GM18507 (cell line): ENCODE measurements at regions not wholly inside any gene's neighbourhood (a gene's known extent, or its start where the extent isn't known, plus 50 kb on each side); places are given as distances from the start of the nearest gene placed in this dataset.

Experiments used
- DNase-seq: peaks from one replicate; pipeline ENCODE4 v3.0.0; 2011; ENCODE audit warnings: low read depth; ENCODE audit not compliant: insufficient read length; ENCODE audit errors: extremely low spot score
- FAIRE-seq: peaks from 2 replicates; lab custom pipeline; 2011; peaks lifted over from hg19 to GRCh38; lab: Jason Lieb, UNC

DNA sequence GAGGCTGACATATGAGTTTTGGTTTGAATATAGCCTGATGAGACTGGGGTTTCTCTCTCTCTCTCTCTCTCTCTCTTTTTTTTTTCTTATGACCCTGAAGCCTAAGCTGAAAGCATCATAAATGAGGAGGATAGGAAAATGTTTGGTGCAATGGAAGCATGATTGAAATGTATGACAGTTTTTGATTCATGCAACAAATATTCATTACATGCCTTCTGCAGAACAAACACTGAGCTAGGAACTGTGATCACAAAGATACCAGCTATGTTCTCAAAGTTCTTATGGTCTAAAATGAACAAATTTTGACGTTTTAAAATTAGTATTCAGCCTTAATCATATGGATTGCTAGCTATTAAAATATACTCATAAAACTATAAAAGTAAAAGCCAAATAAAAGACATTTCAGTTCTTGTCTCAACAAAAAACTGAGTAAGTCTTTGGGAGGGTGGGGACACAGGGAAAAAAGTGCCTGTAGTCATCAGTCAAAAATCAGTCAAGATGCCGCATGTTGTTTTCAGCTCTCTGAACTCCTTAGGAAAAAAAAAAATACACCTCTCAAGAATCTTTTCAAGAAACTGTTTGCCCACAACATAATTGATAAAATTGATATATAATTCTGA lies 57.2 kb downstream of the NKX6-1 start:
- no peak for DNase-seq
- FAIRE-seq = no peak

DNA sequence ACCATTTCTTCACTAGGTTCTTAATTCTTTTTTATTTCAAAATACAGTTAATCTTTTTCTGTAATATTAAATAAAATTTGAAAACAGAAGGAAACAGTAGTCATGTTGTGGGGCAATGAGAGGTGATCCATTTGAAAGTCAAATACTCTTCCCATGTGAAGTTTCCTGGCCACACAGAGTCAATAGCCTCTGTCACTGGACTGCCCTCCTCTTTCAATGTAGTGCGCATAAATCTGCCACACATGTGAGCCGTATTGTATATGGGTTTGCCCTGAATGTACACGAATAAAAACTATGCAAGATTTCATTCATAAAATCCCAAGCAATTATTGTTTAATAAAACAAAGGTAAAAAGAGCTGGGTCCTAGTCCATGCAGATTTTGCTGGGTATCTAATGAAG lies 59.1 kb downstream of the NKX6-1 start:
- FAIRE-seq (no peak), DNase-seq (no peak)

DNA sequence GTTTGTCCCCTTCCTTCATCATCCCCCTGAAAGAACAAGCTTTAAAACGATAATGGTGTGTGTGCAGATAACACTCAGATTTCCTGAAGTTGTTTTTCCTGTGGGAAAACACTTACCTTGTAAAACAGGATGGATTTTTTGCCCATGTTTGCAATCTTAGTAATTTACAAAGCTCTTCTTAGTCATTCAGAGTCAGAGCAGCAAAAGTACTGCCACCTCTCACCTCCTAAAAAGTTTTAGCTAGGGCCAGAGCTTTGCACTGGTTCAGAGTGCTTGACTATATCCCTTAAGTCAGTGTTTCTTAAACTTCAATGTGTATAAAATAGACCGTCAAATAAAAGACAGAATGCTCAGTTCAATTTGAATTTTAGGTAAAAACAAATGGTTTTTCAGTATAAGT lies 62.3 kb downstream of the NKX6-1 start:
- FAIRE-seq (no peak), DNase-seq (no peak)

DNA sequence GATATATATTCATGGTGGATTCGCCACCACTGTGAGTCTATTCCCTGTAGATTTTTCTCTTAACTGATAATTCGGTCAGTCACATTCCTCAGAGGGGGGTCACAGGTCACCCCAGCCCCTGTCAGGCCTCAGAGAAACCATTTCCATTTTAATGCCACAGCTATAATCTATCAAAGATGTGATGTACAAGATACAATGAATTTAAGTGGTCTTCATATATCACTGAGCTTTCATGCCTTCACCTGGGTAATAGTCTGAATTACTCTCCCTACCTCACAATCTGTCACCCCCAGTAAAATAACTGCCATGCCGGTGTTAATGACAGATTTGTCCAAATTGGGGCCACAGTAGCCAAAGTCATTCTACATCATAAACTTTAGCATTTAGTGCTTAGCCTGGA lies 64.7 kb downstream of the NKX6-1 start:
- no peak for DNase-seq
- FAIRE-seq = no peak

DNA sequence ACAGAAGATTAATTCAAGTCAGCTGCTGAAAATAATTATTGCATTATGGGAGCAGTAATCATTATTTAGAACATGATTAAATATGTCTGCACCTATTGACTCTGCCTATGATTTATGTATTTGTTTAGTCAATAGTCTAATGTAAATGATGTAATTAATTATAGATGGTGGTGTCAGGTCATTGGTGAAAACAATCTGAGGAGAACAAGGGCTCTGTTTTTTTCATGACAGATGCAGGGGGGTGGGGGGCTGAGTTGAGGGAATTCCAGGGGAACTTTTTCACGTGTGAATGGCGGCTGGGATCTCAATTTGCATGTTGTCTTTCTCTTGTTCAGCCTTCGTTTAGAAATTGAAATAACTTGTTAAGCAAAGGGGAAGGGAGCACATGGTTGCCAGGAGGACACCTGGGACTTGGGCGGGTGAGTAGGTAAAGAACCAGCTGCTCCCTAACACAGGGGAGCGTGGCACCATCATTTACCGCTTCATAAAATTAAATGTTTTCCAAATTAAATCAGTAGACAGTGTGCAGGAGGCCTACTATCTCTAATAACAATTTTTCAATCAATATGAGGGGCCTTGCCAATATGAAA lies 65.4 kb downstream of the NKX6-1 start:
- DNase-seq (no peak), FAIRE-seq (no peak)

DNA sequence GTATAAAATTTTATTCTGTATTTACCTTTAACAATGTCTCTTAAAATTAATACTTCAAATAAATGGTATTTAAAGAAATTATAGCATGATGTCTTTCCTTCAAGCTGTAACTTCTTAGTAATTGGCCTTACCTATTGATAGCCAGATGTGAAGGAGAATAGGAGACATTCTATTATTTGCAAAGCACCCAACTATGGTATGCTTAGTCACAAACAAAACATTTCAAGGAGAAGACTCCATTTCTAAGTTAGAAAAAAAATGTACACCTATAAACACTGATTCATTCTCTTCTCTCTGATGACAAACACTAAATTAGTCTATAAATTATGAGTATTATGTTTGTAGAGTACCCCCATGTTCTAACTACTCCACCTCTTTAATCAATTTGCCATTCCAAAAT lies 66.4 kb downstream of the NKX6-1 start:
- FAIRE-seq = no peak

DNA sequence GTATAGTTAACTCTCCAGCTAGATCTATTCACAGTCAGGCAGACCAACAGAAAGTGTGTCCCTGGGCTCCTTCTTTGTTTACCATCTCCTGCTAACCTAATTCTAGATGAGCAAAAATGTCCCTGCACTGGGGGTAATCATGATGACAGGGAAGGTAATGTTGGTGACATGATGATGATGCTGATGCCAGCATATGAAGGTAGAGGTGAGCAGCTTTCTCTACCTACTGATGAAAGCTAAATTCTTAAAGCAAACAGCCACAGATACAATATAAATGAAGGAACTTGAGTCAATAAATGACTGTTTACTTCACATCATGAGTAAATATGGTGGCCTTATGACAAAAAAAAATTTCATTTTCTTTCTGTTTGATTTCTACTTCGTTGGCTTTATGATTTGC lies 78.5 kb downstream of the NKX6-1 start:
- DNase-seq (no peak), FAIRE-seq (no peak)

More for the DNA sequence above, 66.4 kb downstream of the NKX6-1 start:
- DNase-seq = no peak

DNA sequence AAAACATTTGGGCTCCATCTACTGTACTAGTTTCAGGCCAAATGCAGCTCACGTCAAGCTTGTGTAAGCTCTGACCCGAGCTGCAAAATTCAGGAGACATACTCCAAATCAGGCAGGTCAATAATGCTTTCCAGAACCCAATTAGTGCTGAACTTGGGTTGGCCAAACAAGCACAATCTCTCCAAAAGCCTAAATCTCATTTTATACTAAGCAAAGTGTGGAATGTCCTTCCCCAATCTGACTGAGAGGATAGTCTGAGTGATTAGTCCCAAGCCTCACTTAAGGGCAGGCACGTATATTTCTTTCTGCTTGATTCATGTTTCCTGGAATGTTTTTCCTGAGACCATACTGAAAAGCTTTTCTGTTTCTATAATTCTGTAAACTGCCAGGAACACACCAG lies 79.9 kb downstream of the NKX6-1 start:
- FAIRE-seq = no peak
- no peak for DNase-seq

DNA sequence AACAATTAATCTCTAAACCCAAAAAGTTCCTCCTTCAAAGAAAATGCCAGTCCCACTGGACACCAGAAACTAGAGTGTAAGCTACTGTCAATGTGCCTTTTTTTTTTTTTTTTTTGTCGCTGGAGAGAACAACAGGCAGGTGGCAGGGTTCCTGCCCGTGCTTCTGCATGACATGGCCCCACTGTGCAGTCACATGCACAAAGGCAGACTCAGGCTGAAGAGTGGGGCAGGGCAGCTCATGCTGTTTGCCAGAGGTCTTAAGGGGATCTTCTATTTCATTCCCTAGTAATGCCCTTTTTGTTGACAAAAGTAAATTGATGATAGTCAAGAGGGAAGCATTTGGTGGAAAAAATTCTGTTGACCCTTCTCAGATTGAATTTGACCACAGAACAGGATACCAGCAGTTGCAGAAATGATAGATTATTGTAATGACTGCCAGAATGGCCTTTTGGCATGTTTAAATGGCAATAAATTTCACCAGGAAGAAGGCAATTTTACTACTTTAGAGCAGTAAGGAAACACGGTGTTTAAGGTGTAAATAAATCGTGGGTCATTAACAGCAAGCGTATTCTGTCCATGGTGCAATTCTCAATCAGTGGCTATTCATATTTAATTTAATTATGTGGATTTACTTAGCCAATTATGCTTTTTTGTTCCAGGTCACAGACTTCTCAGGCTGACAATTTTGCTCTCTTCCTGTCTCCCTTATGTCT lies 80.9 kb downstream of the NKX6-1 start:
- FAIRE-seq = no peak
- no peak for DNase-seq

DNA sequence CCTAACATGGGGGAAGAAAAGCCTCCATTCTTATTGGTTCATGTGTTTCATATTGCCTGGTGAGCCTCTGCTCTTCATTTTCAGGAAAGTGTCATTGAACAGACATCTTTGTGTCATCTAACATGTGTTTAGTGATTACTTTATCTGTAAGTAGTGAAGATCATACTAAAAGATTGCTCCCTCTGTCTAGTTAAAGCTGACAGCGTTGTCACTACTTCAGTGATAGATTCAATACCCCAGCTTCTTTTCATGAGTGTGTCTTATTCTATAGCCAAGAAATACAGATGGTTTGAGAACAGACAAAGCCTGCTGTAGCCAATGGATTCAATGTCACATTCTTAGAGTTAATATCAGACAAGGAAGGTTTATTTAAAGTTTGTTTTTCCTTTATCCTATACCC lies 85.1 kb downstream of the NKX6-1 start:
- FAIRE-seq = no peak
- no peak for DNase-seq

DNA sequence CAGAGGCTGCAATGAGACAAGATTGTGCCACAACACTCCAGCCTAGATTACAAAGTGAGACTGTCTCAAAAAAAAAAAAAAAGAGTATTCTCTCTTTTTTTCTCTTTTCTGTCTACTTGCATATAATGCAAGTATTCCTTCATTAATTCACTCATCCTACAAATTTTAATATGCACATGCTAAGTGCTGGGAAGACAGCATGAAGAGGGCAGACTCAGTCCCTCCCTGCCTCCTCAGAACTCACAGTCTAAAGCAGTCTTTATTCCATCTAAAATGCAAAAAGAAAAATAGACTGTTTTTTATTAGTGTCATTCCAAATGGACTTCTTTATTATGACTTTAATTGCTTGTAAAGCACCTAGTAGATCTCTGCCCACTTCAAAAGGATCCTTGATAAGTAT lies 85.6 kb downstream of the NKX6-1 start:
- DNase-seq (no peak), FAIRE-seq (no peak)

DNA sequence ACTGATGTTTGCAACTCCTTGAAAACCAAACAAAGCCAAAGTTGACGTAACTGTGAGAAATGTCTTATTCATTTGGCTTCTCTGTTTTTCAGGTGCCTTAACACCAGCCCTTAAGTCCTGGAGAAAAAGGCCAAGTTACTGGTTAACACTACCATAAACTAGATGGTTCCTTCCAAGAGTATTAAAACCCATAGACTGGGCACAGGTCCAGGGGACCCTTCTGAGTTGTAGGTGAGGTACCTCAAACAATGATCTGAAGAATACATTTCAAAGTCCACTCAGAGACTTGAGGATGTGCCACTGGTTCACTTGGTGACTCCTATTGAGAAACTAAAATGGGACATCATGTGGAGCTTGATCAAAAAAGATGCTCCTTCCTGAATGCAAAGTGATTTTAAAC lies 87.0 kb downstream of the NKX6-1 start:
- no peak for FAIRE-seq

DNA sequence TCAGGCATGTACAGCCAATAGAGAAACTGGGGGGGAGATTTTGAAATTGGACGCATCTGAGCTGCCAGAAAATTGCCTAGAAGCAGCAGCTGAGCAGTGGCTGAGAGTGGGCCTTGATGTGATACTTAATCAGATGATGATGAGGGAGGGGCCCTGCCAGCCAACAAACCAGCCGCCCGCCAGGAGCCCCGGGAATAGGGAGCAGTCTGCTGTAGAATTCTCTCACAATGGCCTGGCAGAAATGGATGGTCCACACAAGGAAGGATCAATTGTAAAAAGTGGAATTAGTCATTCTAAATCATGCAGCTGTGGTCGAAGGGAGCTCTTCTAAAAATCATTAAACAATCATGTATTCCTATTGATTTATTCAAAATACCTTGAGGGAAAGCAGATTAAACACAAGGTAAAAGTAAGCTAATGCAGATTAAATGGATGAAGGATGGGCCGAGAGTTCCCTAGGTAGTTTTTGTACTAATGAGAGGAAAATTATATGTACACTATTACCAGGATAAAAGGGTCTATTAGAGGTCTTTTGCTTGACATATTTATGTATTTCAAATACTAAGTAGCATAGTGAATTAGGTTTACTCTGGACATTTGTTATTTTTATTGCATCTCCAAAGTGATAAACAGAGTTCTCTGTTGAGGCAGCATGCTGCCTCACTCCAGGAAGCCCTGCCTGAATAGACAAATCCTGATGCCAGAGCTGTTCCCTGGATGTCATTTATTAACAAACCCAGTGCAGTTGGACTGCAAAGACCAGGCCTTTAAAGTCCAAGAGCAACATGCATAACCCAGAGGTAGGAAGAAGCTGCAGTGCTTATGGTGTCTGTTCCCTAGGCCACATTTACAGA lies 91.3 kb downstream of the NKX6-1 start:
- FAIRE-seq (no peak), DNase-seq (no peak)

More for the DNA sequence above, 87.0 kb downstream of the NKX6-1 start:
- DNase-seq = no peak

DNA sequence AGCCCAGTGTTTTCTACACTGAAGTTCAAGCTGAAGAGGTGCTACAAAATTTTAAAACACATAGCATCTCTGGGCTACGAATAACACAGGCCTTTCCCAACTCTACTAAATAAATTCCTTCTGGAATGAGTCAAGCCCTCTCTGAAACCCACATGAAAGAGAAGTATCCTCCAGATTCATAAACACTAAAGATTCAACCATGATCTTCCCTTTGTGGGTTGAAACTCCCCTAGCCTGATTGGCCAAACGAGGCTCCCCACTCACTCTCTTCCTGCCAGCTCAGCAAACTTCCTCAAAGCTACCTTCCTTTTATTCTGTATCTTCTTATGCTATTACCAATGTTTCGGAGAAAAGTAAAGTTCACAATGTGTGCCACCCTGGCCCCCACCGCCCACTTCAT lies 95.4 kb downstream of the NKX6-1 start:
- DNase-seq = no peak
- FAIRE-seq = no peak

DNA sequence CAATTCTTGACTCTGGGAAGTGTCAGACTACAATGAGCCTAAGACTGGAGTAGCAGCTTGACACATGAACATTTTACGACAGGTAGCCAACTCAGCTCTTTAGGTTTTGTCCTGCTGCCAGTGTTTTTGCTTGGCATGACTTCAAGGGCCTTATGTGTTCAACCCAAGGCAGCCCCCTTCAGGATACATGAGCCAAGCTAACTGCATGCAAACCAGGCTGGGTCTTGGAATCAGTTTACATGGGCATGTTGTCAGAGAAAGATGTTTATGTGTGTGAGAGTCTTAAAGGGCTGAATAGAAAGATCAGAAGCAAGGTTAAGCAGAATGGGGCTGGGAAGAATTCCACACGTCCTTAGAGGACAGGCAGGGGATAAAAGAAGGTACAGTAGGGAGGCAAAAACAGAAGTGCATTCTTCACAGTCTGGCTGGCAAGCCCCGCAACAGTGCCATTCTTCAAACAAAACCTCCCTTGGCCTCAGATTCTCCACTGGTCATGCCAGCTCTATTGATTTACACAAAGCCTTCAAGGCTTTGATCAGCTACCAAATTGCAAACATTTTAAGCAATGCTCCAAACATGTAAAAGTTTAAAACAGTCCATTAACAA lies 97.3 kb downstream of the NKX6-1 start:
- FAIRE-seq = no peak
- no peak for DNase-seq

DNA sequence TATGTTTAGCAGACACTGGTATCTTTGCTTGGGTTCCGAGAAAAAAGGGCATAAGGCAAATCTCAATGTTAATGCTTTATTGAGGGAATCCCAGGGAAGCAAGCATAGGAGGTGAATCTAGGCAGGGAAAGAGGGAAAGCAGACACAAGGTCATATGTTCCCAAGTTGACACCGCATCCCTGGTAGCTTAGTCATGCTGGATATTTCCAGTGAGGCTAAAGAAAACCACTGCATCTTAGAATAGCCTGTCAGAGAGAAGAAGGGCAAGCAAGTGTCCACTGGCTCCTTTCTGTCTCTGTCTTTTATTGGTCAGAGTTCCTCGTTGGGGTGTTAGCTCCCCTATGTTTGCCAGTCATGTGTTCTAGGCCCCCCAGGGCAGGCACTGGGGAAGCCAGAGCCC lies 104.7 kb downstream of the NKX6-1 start:
- FAIRE-seq (no peak), DNase-seq (no peak)

DNA sequence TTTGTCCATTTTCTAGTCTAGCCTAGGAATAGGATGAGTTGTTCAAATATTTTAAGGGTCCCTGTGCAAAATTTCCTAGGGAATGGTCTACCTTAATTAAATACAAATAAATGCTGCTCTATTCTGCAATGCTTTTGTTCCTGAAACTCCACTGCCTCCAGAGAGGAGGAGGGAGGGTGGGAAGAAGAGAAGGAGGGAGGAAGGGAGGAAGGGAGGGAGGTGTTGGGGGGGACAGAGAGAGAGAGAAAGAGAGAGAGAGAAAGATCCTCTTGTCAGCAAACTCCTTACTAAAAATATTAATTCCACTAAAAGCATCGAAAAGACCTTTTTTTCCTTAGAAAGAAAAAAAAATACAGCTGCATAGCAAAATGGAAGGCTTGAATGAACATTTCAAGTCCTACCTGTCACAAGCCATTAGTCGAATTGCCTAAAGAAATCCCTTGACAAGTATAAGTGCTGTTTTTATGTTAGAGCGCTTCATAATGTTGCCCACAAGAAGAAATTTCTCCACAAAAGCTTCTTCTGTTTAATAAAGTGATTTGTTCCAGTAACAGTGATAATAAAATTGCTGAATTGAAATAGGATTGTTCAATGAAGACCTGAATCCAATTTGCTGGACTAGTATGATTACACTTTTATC lies 106.0 kb downstream of the NKX6-1 start:
- no peak for FAIRE-seq
- DNase-seq = no peak

DNA sequence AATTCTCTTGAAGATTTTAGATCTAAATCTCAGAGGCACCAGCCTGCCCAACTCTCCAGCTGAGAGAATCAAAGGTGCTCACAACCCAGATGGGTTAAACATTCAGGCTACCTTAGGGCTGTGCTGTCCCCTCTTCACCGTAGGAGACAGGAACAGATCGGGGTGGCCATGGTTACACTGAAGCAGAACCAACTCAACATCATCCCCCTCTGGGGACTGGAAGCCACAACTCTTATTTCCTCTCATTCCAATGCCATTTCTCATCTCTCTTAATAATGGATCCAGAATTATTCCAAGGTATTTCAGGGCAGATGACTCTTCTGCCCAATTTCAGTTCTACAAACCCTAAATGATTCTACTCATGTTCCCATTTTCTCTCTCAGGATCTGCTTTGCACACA lies 109.7 kb downstream of the NKX6-1 start:
- no peak for DNase-seq
- no peak for FAIRE-seq

DNA sequence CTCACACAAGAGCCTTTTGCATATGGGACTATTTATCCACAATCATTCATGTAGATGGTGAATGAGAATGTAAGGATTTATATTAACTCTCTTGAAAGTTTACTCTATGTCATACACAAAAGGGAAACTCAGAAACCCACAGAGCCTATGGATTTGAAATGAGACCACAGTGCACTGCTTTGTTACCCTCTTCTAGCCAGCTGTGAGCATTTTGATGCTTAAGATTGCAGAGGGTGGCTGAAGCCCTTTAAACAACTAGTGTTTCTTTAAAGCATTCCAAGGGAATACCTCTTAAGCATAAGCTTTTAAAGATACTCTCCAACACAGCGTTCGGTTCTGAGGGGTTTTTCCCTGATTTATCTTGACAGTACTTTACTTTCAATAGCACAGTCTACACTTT lies 113.9 kb downstream of the NKX6-1 start:
- DNase-seq (no peak), FAIRE-seq (no peak)
